ENCODE measurements at regions not wholly inside any gene's neighbourhood (a gene's known extent, or its start where the extent isn't known, plus 50 kb on each side); places are given as distances from the start of the nearest gene placed in this dataset.

DNA sequence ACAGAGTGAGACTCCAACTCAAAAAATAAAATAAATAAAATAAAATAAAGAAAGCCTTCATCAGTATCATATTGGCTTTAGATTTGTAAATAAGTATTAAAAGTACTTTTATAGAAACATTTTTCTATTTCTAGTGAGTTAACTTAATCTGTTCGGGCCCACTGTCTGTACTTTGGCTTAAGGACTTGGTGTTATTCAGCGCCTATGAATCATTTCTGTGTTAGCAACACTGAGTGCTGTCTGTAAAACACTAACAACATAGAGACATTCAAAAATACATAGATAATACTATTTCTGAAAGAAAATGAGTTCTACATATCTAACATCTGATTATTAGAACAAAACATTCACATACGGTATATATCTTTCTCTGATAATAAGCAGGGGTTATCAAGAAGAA lies 221.5 kb upstream of the CDH19 start:
- Histone ChIP-seq H3K79me2 (ENCODE audit: low read length) (no peaks in the 10 kb centered on the region), H3K4me3 (ENCODE audit: low read length) (no peak overlapping the region), H3K27ac (ENCODE audit: low read length) (no peak overlapping the region), H3K9ac (ENCODE audit: low read length) (no peak overlapping the region), H4K20me1 (ENCODE audit: insufficient read depth, low read length) (no peaks in the 10 kb centered on the region), H3K9me2 (replicated peaks; ENCODE audit: insufficient read depth, low read length) (no peaks in the 10 kb centered on the region), H3K4me1 (ENCODE audit: low read length) (no peaks in the 10 kb centered on the region), H3F3A (ENCODE audit: insufficient read depth, low read length) (no peaks in the 10 kb centered on the region), H3K4me2 (ENCODE audit: low read depth, low read length) (no peak overlapping the region), H3K36me3 (replicated peaks; ENCODE audit: insufficient read depth, low read length) (no peaks in the 10 kb centered on the region), H3K27me3 (replicated peaks; ENCODE audit: insufficient read depth, low read length) (no peaks in the 10 kb centered on the region), H2AFZ (ENCODE audit: low read length) (no peak overlapping the region), H3K9me3 (replicated peaks; ENCODE audit: insufficient read depth, low read length) (no peaks in the 10 kb centered on the region)
- TF ChIP-seq EZH2phosphoT487 (IDR thresholded peaks at IDR 0.05; ENCODE audit: low read length): no peak
- no peak for TF ChIP-seq EZH2 (optimal IDR thresholded peaks at IDR 0.05; ENCODE audit: low read depth, low read length)
- TF ChIP-seq, protein P1, sequence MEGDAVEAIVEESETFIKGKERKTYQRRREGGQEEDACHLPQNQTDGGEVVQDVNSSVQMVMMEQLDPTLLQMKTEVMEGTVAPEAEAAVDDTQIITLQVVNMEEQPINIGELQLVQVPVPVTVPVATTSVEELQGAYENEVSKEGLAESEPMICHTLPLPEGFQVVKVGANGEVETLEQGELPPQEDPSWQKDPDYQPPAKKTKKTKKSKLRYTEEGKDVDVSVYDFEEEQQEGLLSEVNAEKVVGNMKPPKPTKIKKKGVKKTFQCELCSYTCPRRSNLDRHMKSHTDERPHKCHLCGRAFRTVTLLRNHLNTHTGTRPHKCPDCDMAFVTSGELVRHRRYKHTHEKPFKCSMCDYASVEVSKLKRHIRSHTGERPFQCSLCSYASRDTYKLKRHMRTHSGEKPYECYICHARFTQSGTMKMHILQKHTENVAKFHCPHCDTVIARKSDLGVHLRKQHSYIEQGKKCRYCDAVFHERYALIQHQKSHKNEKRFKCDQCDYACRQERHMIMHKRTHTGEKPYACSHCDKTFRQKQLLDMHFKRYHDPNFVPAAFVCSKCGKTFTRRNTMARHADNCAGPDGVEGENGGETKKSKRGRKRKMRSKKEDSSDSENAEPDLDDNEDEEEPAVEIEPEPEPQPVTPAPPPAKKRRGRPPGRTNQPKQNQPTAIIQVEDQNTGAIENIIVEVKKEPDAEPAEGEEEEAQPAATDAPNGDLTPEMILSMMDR (IDR thresholded peaks at IDR 0.05; ENCODE audit: low read length): no peak
- no peak for DNase-seq

DNA sequence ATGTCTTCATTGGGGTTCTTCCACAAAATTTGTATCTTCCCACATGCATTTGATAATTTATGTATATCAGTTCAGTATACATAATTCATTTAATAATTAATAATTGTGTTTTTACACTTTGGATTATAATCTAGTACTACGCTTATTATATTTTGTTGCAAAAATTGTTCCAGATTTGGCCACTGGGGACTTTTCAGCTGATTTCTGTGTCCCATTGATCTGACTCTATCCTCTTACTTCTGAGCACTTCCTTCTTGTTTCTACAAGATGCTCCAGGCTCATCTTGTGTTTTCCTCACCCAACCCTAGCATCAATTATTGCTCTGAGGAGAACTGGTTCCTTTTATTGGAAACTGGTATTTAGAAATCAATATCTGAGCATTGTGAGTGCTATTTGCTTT lies 215.3 kb upstream of the CDH19 start:
- no peak for TF ChIP-seq EZH2phosphoT487 (IDR thresholded peaks at IDR 0.05; ENCODE audit: low read length)
- TF ChIP-seq, protein P1 (IDR thresholded peaks at IDR 0.05; ENCODE audit: low read length): no peak
- TF ChIP-seq EZH2 (optimal IDR thresholded peaks at IDR 0.05; ENCODE audit: low read depth, low read length): no peak
- no peaks in the 10 kb centered on the region for H3K9me3 ChIP-seq (replicated peaks; ENCODE audit: insufficient read depth, low read length)
- no peak overlapping the region for H3K9ac ChIP-seq (ENCODE audit: low read length)
- H3F3A ChIP-seq (ENCODE audit: insufficient read depth, low read length): no peaks in the 10 kb centered on the region
- H3K27me3 ChIP-seq (replicated peaks; ENCODE audit: insufficient read depth, low read length): no peaks in the 10 kb centered on the region
- H3K9me2 ChIP-seq (replicated peaks; ENCODE audit: insufficient read depth, low read length): no peaks in the 10 kb centered on the region
- no peaks in the 10 kb centered on the region for H3K79me2 ChIP-seq (ENCODE audit: low read length)
- H3K27ac ChIP-seq (ENCODE audit: low read length): no peak overlapping the region
- no peak overlapping the region for H2AFZ ChIP-seq (ENCODE audit: low read length)
- no peaks in the 10 kb centered on the region for H4K20me1 ChIP-seq (ENCODE audit: insufficient read depth, low read length)
- H3K4me1 ChIP-seq (ENCODE audit: low read length): no peaks in the 10 kb centered on the region
- H3K4me2 ChIP-seq (ENCODE audit: low read depth, low read length): no peak overlapping the region
- DNase-seq: no peak
- no peak overlapping the region for H3K4me3 ChIP-seq (ENCODE audit: low read length)
- no peaks in the 10 kb centered on the region for H3K36me3 ChIP-seq (replicated peaks; ENCODE audit: insufficient read depth, low read length)

GRCh38 chr18:66813138-66813537 lies 209.2 kb upstream of the CDH19 start:
- no peaks in the 10 kb centered on the region for H3K9me2 ChIP-seq (replicated peaks; ENCODE audit: insufficient read depth, low read length)
- H3K36me3 ChIP-seq (replicated peaks; ENCODE audit: insufficient read depth, low read length): no peaks in the 10 kb centered on the region
- no peak overlapping the region for H3K27ac ChIP-seq (ENCODE audit: low read length)
- no peaks in the 10 kb centered on the region for H3K79me2 ChIP-seq (ENCODE audit: low read length)
- TF ChIP-seq EZH2 (optimal IDR thresholded peaks at IDR 0.05; ENCODE audit: low read depth, low read length) (no peak), EZH2phosphoT487 (IDR thresholded peaks at IDR 0.05; ENCODE audit: low read length) (no peak)
- TF ChIP-seq, protein P1 (IDR thresholded peaks at IDR 0.05; ENCODE audit: low read length): no peak
- H3K9me3 ChIP-seq (replicated peaks; ENCODE audit: insufficient read depth, low read length): no peaks in the 10 kb centered on the region
- no peak for DNase-seq
- H3F3A ChIP-seq (ENCODE audit: insufficient read depth, low read length): no peaks in the 10 kb centered on the region
- no peak overlapping the region for H3K4me3 ChIP-seq (ENCODE audit: low read length)
- H3K4me2 ChIP-seq (ENCODE audit: low read depth, low read length): no peak overlapping the region
- H3K4me1 ChIP-seq (ENCODE audit: low read length): no peaks in the 10 kb centered on the region
- no peaks in the 10 kb centered on the region for H3K27me3 ChIP-seq (replicated peaks; ENCODE audit: insufficient read depth, low read length)
- no peak overlapping the region for H3K9ac ChIP-seq (ENCODE audit: low read length)
- no peak overlapping the region for H2AFZ ChIP-seq (ENCODE audit: low read length)
- no peaks in the 10 kb centered on the region for H4K20me1 ChIP-seq (ENCODE audit: insufficient read depth, low read length)
